ENCODE measurements at regions not wholly inside any gene's neighbourhood (a gene's known extent, or its start where the extent isn't known, plus 50 kb on each side); places are given as distances from the start of the nearest gene placed in this dataset.

DNA sequence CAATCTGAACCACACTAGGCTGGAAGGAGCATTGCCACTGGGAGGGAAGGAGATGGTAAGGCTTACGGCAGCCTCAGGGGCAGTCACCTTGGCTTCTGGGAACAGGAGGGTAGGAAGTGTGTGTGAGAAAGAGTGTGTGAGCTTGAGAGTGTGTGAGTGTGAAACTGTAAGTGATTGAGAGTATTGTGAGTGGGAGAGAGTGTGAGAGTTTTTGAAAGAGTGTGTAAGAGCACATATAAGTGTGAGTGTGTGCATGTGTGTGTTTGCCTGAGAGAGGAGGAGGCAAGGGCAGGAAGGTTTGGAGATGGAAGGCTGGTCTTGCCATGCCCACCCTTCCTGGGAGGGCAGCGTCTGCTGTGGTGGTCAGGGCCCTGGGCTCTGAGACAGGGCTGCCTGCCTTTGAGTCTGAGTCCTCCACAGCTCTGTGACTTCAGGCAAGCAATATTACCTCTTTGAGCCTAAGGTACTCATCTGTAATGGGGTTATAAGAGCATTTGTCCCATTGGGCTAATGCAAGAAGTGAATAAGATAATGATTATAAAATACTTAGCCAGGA is 51.9 kb upstream of the BOD1 start:
- TF ChIP-seq, protein P1, sequence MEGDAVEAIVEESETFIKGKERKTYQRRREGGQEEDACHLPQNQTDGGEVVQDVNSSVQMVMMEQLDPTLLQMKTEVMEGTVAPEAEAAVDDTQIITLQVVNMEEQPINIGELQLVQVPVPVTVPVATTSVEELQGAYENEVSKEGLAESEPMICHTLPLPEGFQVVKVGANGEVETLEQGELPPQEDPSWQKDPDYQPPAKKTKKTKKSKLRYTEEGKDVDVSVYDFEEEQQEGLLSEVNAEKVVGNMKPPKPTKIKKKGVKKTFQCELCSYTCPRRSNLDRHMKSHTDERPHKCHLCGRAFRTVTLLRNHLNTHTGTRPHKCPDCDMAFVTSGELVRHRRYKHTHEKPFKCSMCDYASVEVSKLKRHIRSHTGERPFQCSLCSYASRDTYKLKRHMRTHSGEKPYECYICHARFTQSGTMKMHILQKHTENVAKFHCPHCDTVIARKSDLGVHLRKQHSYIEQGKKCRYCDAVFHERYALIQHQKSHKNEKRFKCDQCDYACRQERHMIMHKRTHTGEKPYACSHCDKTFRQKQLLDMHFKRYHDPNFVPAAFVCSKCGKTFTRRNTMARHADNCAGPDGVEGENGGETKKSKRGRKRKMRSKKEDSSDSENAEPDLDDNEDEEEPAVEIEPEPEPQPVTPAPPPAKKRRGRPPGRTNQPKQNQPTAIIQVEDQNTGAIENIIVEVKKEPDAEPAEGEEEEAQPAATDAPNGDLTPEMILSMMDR (IDR thresholded peaks at IDR 0.05; ENCODE audit: control extremely low read depth in 1 of 3, insufficient read depth in 1 of 3, low read depth in 1 of 3, low read length in 3 of 3), result no peak
- TF ChIP-seq TAF7 (optimal IDR thresholded peaks at IDR 0.05; ENCODE audit: borderline replicate concordance, low read depth, low read length) (no peak), SAP30 (IDR thresholded peaks at IDR 0.05; ENCODE audit: insufficient read depth, insufficient replicate concordance, low read length) (no peak), BRCA1 (IDR thresholded peaks at IDR 0.05; ENCODE audit: low read depth, low read length) (no peak)
- TF ChIP-seq, protein P2, sequence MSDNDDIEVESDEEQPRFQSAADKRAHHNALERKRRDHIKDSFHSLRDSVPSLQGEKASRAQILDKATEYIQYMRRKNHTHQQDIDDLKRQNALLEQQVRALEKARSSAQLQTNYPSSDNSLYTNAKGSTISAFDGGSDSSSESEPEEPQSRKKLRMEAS (IDR thresholded peaks at IDR 0.05), result no peak
- TF ChIP-seq, protein P3, sequence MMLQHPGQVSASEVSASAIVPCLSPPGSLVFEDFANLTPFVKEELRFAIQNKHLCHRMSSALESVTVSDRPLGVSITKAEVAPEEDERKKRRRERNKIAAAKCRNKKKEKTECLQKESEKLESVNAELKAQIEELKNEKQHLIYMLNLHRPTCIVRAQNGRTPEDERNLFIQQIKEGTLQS (IDR thresholded peaks at IDR 0.05; ENCODE audit: insufficient read depth, low read depth, low read length), result no peak
